ENCODE measurements at regions not wholly inside any gene's neighbourhood (a gene's known extent, or its start where the extent isn't known, plus 50 kb on each side); places are given as distances from the start of the nearest gene placed in this dataset.

- no peak overlapping the region for H3K4me2 ChIP-seq (ENCODE audit: low read length)
- no peak overlapping the region for H2BK12ac ChIP-seq (ENCODE audit: low read length)
- H3K23ac ChIP-seq (ENCODE audit: low read length): no peak overlapping the region
- no peak overlapping the region for H4K91ac ChIP-seq (ENCODE audit: low read depth, low read length)
- no peak overlapping the region for H3K4ac ChIP-seq (ENCODE audit: low read depth, low read length)
- H2AFZ ChIP-seq (ENCODE audit: insufficient read depth, low read length, poor library complexity): no peak overlapping the region
- no peak overlapping the region for H3K14ac ChIP-seq (ENCODE audit: low read length)
- no peak overlapping the region for H3K27ac ChIP-seq (ENCODE audit: low read depth, low read length)
- no peak overlapping the region for H3K18ac ChIP-seq (ENCODE audit: low read length)
- no peaks in the 10 kb centered on the region for H3K4me1 ChIP-seq (ENCODE audit: control insufficient read depth in 1 of 2, insufficient read depth in 2 of 2, low read length in 2 of 2)
- H3K27me3 ChIP-seq (ENCODE audit: insufficient read depth, low read length): no peaks in the 10 kb centered on the region
- no CpG with 5 or more reads among the region's 4 CpGs for WGBS (ENCODE audit: extremely low coverage, insufficient coverage, insufficient read length)
- no peak overlapping the region for H4K12ac ChIP-seq (ENCODE audit: low read depth, low read length)
- no peak overlapping the region for H3K4me3 ChIP-seq (ENCODE audit: low read depth, low read length)
- no peak overlapping the region for H2AK5ac ChIP-seq (ENCODE audit: low read length)
- H3K36me3 ChIP-seq (ENCODE audit: control insufficient read depth in 1 of 2, insufficient read depth in 2 of 2, low read length in 2 of 2): no peaks in the 10 kb centered on the region
- no peak overlapping the region for H2BK120ac ChIP-seq (ENCODE audit: insufficient read depth, low read length, poor library complexity)
- no peaks in the 10 kb centered on the region for H3K9me3 ChIP-seq (ENCODE audit: insufficient read depth, low read depth, low read length)
- H2BK5ac ChIP-seq (ENCODE audit: low read depth, low read length, poor library complexity): no peak overlapping the region
- no peak overlapping the region for H4K8ac ChIP-seq (ENCODE audit: low read depth, low read length)
- no peak for DNase-seq
- H3K79me2 ChIP-seq (ENCODE audit: control insufficient read depth, insufficient read depth, low read length, poor library complexity): no peaks in the 10 kb centered on the region
- H3K9ac ChIP-seq (ENCODE audit: low read length): no peak overlapping the region
- no peaks in the 10 kb centered on the region for H3K79me1 ChIP-seq (ENCODE audit: low read length)
Measured at GRCh38 chr5:167081561-167081960, 1209.9 kb upstream of the WWC1 start.

DNA sequence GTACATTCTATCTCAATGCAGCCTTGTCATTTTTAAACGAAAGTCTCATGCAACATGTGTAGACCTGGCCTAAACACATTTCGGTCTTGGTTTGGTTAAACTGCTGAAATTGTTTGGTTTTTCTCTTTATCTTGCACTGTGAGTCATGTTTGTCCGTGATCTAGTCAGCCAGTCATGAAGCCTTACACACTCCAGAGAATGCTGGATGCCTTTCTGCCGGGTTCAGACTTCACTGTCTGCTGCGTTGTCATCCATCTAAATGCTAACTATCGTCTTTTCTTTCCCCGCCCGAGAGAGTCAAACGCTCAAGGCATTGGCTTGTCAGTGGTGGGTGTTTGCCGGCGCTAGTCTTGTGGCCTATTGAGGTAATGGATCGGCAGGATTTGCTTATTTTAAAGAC, 1194.6 kb upstream of the WWC1 start:
- Histone ChIP-seq H3K36me3 (ENCODE audit: control insufficient read depth in 1 of 2, insufficient read depth in 2 of 2, low read length in 2 of 2) (no peaks in the 10 kb centered on the region), H2AFZ (ENCODE audit: insufficient read depth, low read length, poor library complexity) (no peak overlapping the region), H4K8ac (ENCODE audit: low read depth, low read length) (no peak overlapping the region), H2BK120ac (ENCODE audit: insufficient read depth, low read length, poor library complexity) (no peak overlapping the region), H3K9me3 (ENCODE audit: insufficient read depth, low read depth, low read length) (no peaks in the 10 kb centered on the region), H3K4ac (ENCODE audit: low read depth, low read length) (no peak overlapping the region), H3K4me3 (ENCODE audit: low read depth, low read length) (no peak overlapping the region), H3K9ac (ENCODE audit: low read length) (no peak overlapping the region), H3K79me1 (ENCODE audit: low read length) (no peaks in the 10 kb centered on the region), H3K23ac (ENCODE audit: low read length) (no peak overlapping the region), H3K18ac (ENCODE audit: low read length) (no peak overlapping the region), H3K4me1 (ENCODE audit: control insufficient read depth in 1 of 2, insufficient read depth in 2 of 2, low read length in 2 of 2) (no peaks in the 10 kb centered on the region), H3K4me2 (ENCODE audit: low read length) (no peak overlapping the region), H3K79me2 (ENCODE audit: control insufficient read depth, insufficient read depth, low read length, poor library complexity) (no peaks in the 10 kb centered on the region), H3K27ac (ENCODE audit: low read depth, low read length) (no peak overlapping the region), H4K12ac (ENCODE audit: low read depth, low read length) (no peak overlapping the region), H2AK5ac (ENCODE audit: low read length) (no peak overlapping the region), H3K27me3 (ENCODE audit: insufficient read depth, low read length) (no peaks in the 10 kb centered on the region), H3K14ac (ENCODE audit: low read length) (no peak overlapping the region), H2BK12ac (ENCODE audit: low read length) (no peak overlapping the region), H2BK5ac (ENCODE audit: low read depth, low read length, poor library complexity) (no peak overlapping the region), H4K91ac (ENCODE audit: low read depth, low read length) (no peak overlapping the region)
- no peak for DNase-seq
- no CpG with 5 or more reads among the region's 12 CpGs for WGBS (ENCODE audit: extremely low coverage, insufficient coverage, insufficient read length)

- H2BK120ac ChIP-seq (ENCODE audit: insufficient read depth, low read length, poor library complexity): no peak overlapping the region
- H3K9ac ChIP-seq (ENCODE audit: low read length): no peak overlapping the region
- H4K8ac ChIP-seq (ENCODE audit: low read depth, low read length): no peak overlapping the region
- H3K79me1 ChIP-seq (ENCODE audit: low read length): no peaks in the 10 kb centered on the region
- H3K4me1 ChIP-seq (ENCODE audit: control insufficient read depth in 1 of 2, insufficient read depth in 2 of 2, low read length in 2 of 2): no peaks in the 10 kb centered on the region
- H3K27ac ChIP-seq (ENCODE audit: low read depth, low read length): no peak overlapping the region
- DNase-seq: no peak
- no peak overlapping the region for H3K4ac ChIP-seq (ENCODE audit: low read depth, low read length)
- no peaks in the 10 kb centered on the region for H3K27me3 ChIP-seq (ENCODE audit: insufficient read depth, low read length)
- H3K18ac ChIP-seq (ENCODE audit: low read length): no peak overlapping the region
- no peak overlapping the region for H4K12ac ChIP-seq (ENCODE audit: low read depth, low read length)
- no peak overlapping the region for H2BK12ac ChIP-seq (ENCODE audit: low read length)
- no peak overlapping the region for H3K4me3 ChIP-seq (ENCODE audit: low read depth, low read length)
- H3K14ac ChIP-seq (ENCODE audit: low read length): no peak overlapping the region
- H3K79me2 ChIP-seq (ENCODE audit: control insufficient read depth, insufficient read depth, low read length, poor library complexity): no peaks in the 10 kb centered on the region
- H3K4me2 ChIP-seq (ENCODE audit: low read length): no peak overlapping the region
- no peak overlapping the region for H2AK5ac ChIP-seq (ENCODE audit: low read length)
- H3K23ac ChIP-seq (ENCODE audit: low read length): no peak overlapping the region
- H4K91ac ChIP-seq (ENCODE audit: low read depth, low read length): no peak overlapping the region
- no peak overlapping the region for H2BK5ac ChIP-seq (ENCODE audit: low read depth, low read length, poor library complexity)
- no peak overlapping the region for H2AFZ ChIP-seq (ENCODE audit: insufficient read depth, low read length, poor library complexity)
- H3K36me3 ChIP-seq (ENCODE audit: control insufficient read depth in 1 of 2, insufficient read depth in 2 of 2, low read length in 2 of 2): no peaks in the 10 kb centered on the region
- H3K9me3 ChIP-seq (ENCODE audit: insufficient read depth, low read depth, low read length): no peaks in the 10 kb centered on the region
- WGBS (ENCODE audit: extremely low coverage, insufficient coverage, insufficient read length): no CpG with 5 or more reads among the region's 4 CpGs
Measured at GRCh38 chr5:167104351-167104750, 1187.1 kb upstream of the WWC1 start.

- Histone ChIP-seq H3K9me3 (ENCODE audit: insufficient read depth, low read depth, low read length) (no peaks in the 10 kb centered on the region), H4K8ac (ENCODE audit: low read depth, low read length) (no peak overlapping the region), H2BK120ac (ENCODE audit: insufficient read depth, low read length, poor library complexity) (no peak overlapping the region), H3K79me1 (ENCODE audit: low read length) (no peaks in the 10 kb centered on the region), H4K91ac (ENCODE audit: low read depth, low read length) (no peak overlapping the region), H3K4ac (ENCODE audit: low read depth, low read length) (no peak overlapping the region), H2AK5ac (ENCODE audit: low read length) (no peak overlapping the region), H3K79me2 (ENCODE audit: control insufficient read depth, insufficient read depth, low read length, poor library complexity) (no peaks in the 10 kb centered on the region), H3K4me2 (ENCODE audit: low read length) (no peak overlapping the region), H4K12ac (ENCODE audit: low read depth, low read length) (no peak overlapping the region), H3K36me3 (ENCODE audit: control insufficient read depth in 1 of 2, insufficient read depth in 2 of 2, low read length in 2 of 2) (no peaks in the 10 kb centered on the region), H3K9ac (ENCODE audit: low read length) (no peak overlapping the region), H3K27ac (ENCODE audit: low read depth, low read length) (no peak overlapping the region), H3K4me3 (ENCODE audit: low read depth, low read length) (no peak overlapping the region), H3K14ac (ENCODE audit: low read length) (no peak overlapping the region), H3K23ac (ENCODE audit: low read length) (no peak overlapping the region), H2BK12ac (ENCODE audit: low read length) (no peak overlapping the region), H2BK5ac (ENCODE audit: low read depth, low read length, poor library complexity) (no peak overlapping the region), H3K18ac (ENCODE audit: low read length) (no peak overlapping the region), H3K4me1 (ENCODE audit: control insufficient read depth in 1 of 2, insufficient read depth in 2 of 2, low read length in 2 of 2) (no peaks in the 10 kb centered on the region), H2AFZ (ENCODE audit: insufficient read depth, low read length, poor library complexity) (no peak overlapping the region), H3K27me3 (ENCODE audit: insufficient read depth, low read length) (no peaks in the 10 kb centered on the region)
- WGBS (ENCODE audit: extremely low coverage, insufficient coverage, insufficient read length): no CpG with 5 or more reads among the region's 2 CpGs
- no peak for DNase-seq
Measured at GRCh38 chr5:167105941-167106340, 1185.5 kb upstream of the WWC1 start.

Data from trophoblast cell (in vitro differentiated cells and primary cell).